H1 (cell line): ENCODE measurements at regions not wholly inside any gene's neighbourhood (a gene's known extent, or its start where the extent isn't known, plus 50 kb on each side); places are given as distances from the start of the nearest gene placed in this dataset.

Source experiments
- CTCF ChIA-PET: fragments of 300-600 bp; sonication (Branson Sonifier 250); formaldehyde crosslinking; loops from one replicate; lab custom pipeline; 2021; ENCODE audit not compliant: partially characterized antibody; lab: Charles Lee
- POLR2A ChIA-PET: fragments of 300-600 bp; sonication (Branson Sonifier 250); formaldehyde crosslinking; loops from one replicate; lab custom pipeline; 2021; ENCODE audit warnings: inconsistent platforms; ENCODE audit not compliant: partially characterized antibody; lab: Charles Lee
- DNase-seq, 2 experiments: peaks; one replicate each; pipeline versions ENCODE4 v3.0.0 to v3.0.0-alpha.2; 2010 to 2022; ENCODE audit warnings: low spot score in 2 of 2, low read depth in 1 of 2, mixed read lengths in 1 of 2
- FAIRE-seq: peaks from 2 replicates; lab custom pipeline; 2011; peaks lifted over from hg19 to GRCh38; lab: Jason Lieb, UNC
- H2AFZ ChIP-seq: 2 replicates; pipeline ENCODE4 v1.8.1; 2012; ENCODE audit warnings: low read length, inconsistent platforms
- H2AK5ac ChIP-seq: 2 replicates; pipeline ENCODE4 v1.6.1; 2013; ENCODE audit warnings: low read depth, low read length
- H2BK120ac ChIP-seq: replicated peaks from 2 replicates; pipeline ENCODE3; 2013; ENCODE audit warnings: low read depth, low read length, inconsistent platforms
- H2BK12ac ChIP-seq: 2 replicates; pipeline ENCODE4 v1.6.1; 2013; ENCODE audit warnings: low read depth, low read length
- H2BK15ac ChIP-seq: 2 replicates; pipeline ENCODE4 v1.6.1; 2013; ENCODE audit warnings: low read length
- H2BK20ac ChIP-seq: 2 replicates; pipeline ENCODE4 v1.6.1; 2013; ENCODE audit warnings: low read length
- H2BK5ac ChIP-seq: 2 replicates; pipeline ENCODE4 v1.6.1; 2013; ENCODE audit warnings: low read depth, low read length
- H3K14ac ChIP-seq: 2 replicates; pipeline ENCODE4 v1.6.1; 2013; ENCODE audit warnings: inconsistent platforms; ENCODE audit not compliant: insufficient read length
- H3K18ac ChIP-seq: 2 replicates; pipeline ENCODE4 v1.6.1; 2013; ENCODE audit warnings: low read length; ENCODE audit errors: extremely low read depth
- H3K23ac ChIP-seq: 2 replicates; pipeline ENCODE4 v1.6.1; 2013; ENCODE audit warnings: inconsistent platforms; ENCODE audit not compliant: insufficient read length
- H3K23me2 ChIP-seq: 2 replicates; pipeline ENCODE4 v1.6.1; 2013; ENCODE audit warnings: low read depth, low read length
- H3K27ac ChIP-seq: 2 replicates; pipeline ENCODE4 v1.6.1; 2011; ENCODE audit warnings: low read depth, low read length, inconsistent platforms
- H3K27me3 ChIP-seq, 4 experiments: replicated peaks in 1 of 4; 1 replicate in 1 of 4; 2 replicates in 3 of 4; pipeline versions ENCODE4 v1.6.1 to v1.8.1; 2011 to 2013; ENCODE audit warnings: low read length in 3 of 4, mild to moderate bottlenecking in 3 of 4, inconsistent platforms in 2 of 4, mixed read lengths in 2 of 4, moderate library complexity in 1 of 4; ENCODE audit not compliant: control insufficient read depth in 3 of 4, insufficient read depth in 3 of 4; ENCODE audit errors: extremely low read depth in 1 of 4
- H3K36me3 ChIP-seq, 4 experiments: 2 replicates each; pipeline versions ENCODE4 v1.6.1 to v1.8.1; 2011 to 2013; ENCODE audit warnings: mild to moderate bottlenecking in 4 of 4, low read length in 3 of 4, moderate library complexity in 2 of 4, control low read depth in 1 of 4, inconsistent platforms in 1 of 4; ENCODE audit not compliant: insufficient read depth in 4 of 4, control insufficient read depth in 2 of 4
- H3K4ac ChIP-seq: replicated peaks from 2 replicates; pipeline ENCODE3; 2013; ENCODE audit warnings: low read length, low read depth, mixed read lengths, inconsistent platforms; ENCODE audit not compliant: insufficient read length
- H3K4me1 ChIP-seq, 4 experiments: replicated peaks in 1 of 4; 1 replicate in 1 of 4; 2 replicates in 3 of 4; pipeline versions ENCODE4 v1.6.1 to v1.8.1; 2011 to 2013; ENCODE audit warnings: low read length in 3 of 4, inconsistent platforms in 2 of 4, mixed read lengths in 1 of 4; ENCODE audit not compliant: insufficient read depth in 4 of 4, control insufficient read depth in 3 of 4
- H3K4me2 ChIP-seq, 2 experiments: 2 replicates each; pipeline versions ENCODE4 v1.6.1 to v1.8.1; 2011 to 2013; ENCODE audit warnings: low read depth in 2 of 2, low read length in 2 of 2, control low read depth in 1 of 2, inconsistent platforms in 1 of 2, mild to moderate bottlenecking in 1 of 2; ENCODE audit not compliant: insufficient read depth in 1 of 2
- H3K4me3 ChIP-seq, 4 experiments: fragments of 200-600, 300-600 bp in 1 of 4; sonication (generic), shearing (Covaris generic), sonication (Bioruptor Twin) in 1 of 4; 2 replicates each; pipeline versions ENCODE4 v1.5.1 to v1.8.1; 2011 to 2016; ENCODE audit warnings: low read length in 4 of 4, low read depth in 3 of 4, control low read depth in 2 of 4, inconsistent platforms in 2 of 4, mild to moderate bottlenecking in 2 of 4, mixed read lengths in 1 of 4, moderate library complexity in 1 of 4; ENCODE audit not compliant: insufficient read depth in 2 of 4; ENCODE audit errors: extremely low read depth in 1 of 4
- H3K56ac ChIP-seq: replicated peaks from 2 replicates; pipeline ENCODE3; 2013; ENCODE audit warnings: low read depth, mild to moderate bottlenecking, mixed read lengths, low read length, inconsistent platforms; ENCODE audit not compliant: insufficient read length
- H3K79me1 ChIP-seq: 2 replicates; pipeline ENCODE4 v1.6.1; 2013; ENCODE audit warnings: low read depth, low read length, control low read depth
- H3K79me2 ChIP-seq, 2 experiments: 2 replicates each; pipeline versions ENCODE4 v1.6.1 to v1.8.1; 2012 to 2013; ENCODE audit warnings: low read length in 2 of 2, mild to moderate bottlenecking in 2 of 2, inconsistent platforms in 1 of 2; ENCODE audit not compliant: insufficient read depth in 2 of 2, control insufficient read depth in 1 of 2
- H3K9ac ChIP-seq, 4 experiments: replicated peaks in 1 of 4; 1 replicate in 1 of 4; 2 replicates in 3 of 4; pipeline versions ENCODE4 v1.6.1 to v1.8.1; 2011 to 2013; ENCODE audit warnings: low read depth in 3 of 4, low read length in 3 of 4, control low read depth in 2 of 4, mild to moderate bottlenecking in 2 of 4, moderate library complexity in 2 of 4, inconsistent platforms in 1 of 4; ENCODE audit errors: extremely low read depth in 1 of 4
- H3K9me3 ChIP-seq, 2 experiments: 2 replicates each; pipeline versions ENCODE4 v1.6.1 to v1.8.1; 2012 to 2013; ENCODE audit warnings: mild to moderate bottlenecking in 2 of 2, moderate library complexity in 2 of 2, control low read depth in 1 of 2, inconsistent platforms in 1 of 2, low read depth in 1 of 2, low read length in 1 of 2, mixed read lengths in 1 of 2; ENCODE audit not compliant: insufficient read depth in 2 of 2
- H4K20me1 ChIP-seq, 2 experiments: replicated peaks in 1 of 2; 2 replicates each; pipeline versions ENCODE3 to v1.8.1; 2011 to 2013; ENCODE audit warnings: inconsistent platforms in 2 of 2, low read length in 2 of 2, mild to moderate bottlenecking in 1 of 2; ENCODE audit not compliant: insufficient read depth in 2 of 2, control insufficient read depth in 1 of 2
- H4K5ac ChIP-seq: 2 replicates; pipeline ENCODE4 v1.6.1; 2013; ENCODE audit warnings: low read length, low read depth, mixed read lengths, inconsistent platforms; ENCODE audit not compliant: insufficient read length
- H4K8ac ChIP-seq: 2 replicates; pipeline ENCODE4 v1.8.0; 2013; ENCODE audit warnings: mild to moderate bottlenecking, moderate library complexity, low read length, inconsistent platforms; ENCODE audit not compliant: insufficient read depth; ENCODE audit errors: extremely low read depth
- H4K91ac ChIP-seq: replicated peaks from 2 replicates; pipeline ENCODE3; 2013; ENCODE audit warnings: low read length, mixed read lengths, inconsistent platforms; ENCODE audit not compliant: insufficient read length
- ATF2 ChIP-seq: IDR thresholded peaks from 2 replicates; pipeline ENCODE4 v1.6.1; 2012; ENCODE audit warnings: low read length, inconsistent platforms
- ATF3 ChIP-seq: IDR thresholded peaks from 2 replicates; pipeline ENCODE4 v1.6.1; 2011; ENCODE audit warnings: low read depth, mild to moderate bottlenecking, low read length; ENCODE audit not compliant: insufficient read depth
- BACH1 ChIP-seq: IDR thresholded peaks from 2 replicates; pipeline ENCODE4 v1.6.1; 2012; ENCODE audit warnings: low read length, improper control_type of control experiment
- FOSL1 ChIP-seq: IDR thresholded peaks from 2 replicates; pipeline ENCODE4 v1.6.1; 2011; ENCODE audit warnings: mild to moderate bottlenecking, low read depth, low read length, moderate library complexity; ENCODE audit not compliant: insufficient read depth
- GABPA ChIP-seq: IDR thresholded peaks from 2 replicates; pipeline ENCODE4 v1.6.1; 2011; ENCODE audit warnings: mild to moderate bottlenecking, low read length, moderate library complexity, borderline replicate concordance; ENCODE audit not compliant: insufficient read depth
- HDAC2 ChIP-seq, 2 experiments: fragments of 300-600 bp in 1 of 2; sonication (generic) in 1 of 2; IDR thresholded peaks; 2 replicates each; pipeline ENCODE4 v1.6.1; 2011 to 2012; ENCODE audit warnings: low read depth in 2 of 2, low read length in 2 of 2, mild to moderate bottlenecking in 2 of 2, moderate library complexity in 2 of 2, borderline replicate concordance in 1 of 2, inconsistent platforms in 1 of 2
- JUN ChIP-seq: IDR thresholded peaks from 2 replicates; pipeline ENCODE4 v1.6.1; 2011; ENCODE audit warnings: low read depth, mild to moderate bottlenecking, improper control_type of control experiment, low read length
- NANOG ChIP-seq: IDR thresholded peaks from 2 replicates; pipeline ENCODE4 v1.6.1; 2011; ENCODE audit warnings: low read length, low read depth, mild to moderate bottlenecking, inconsistent platforms; ENCODE audit not compliant: insufficient read depth, poor library complexity, severe bottlenecking
- RNF2 ChIP-seq: fragments of 200-900, 300-1000 bp; sonication (generic); IDR thresholded peaks from 2 replicates; pipeline ENCODE4 v1.7.1; 2016; ENCODE audit warnings: borderline replicate concordance, low read depth, mild to moderate bottlenecking, antibody characterized with exemption, low read length; ENCODE audit not compliant: poor library complexity, severe bottlenecking; ENCODE audit errors: missing control alignments
- SIRT6 ChIP-seq: IDR thresholded peaks from one replicate; pipeline ENCODE4 v1.7.1; 2012; ENCODE audit warnings: low read length, inconsistent platforms
- SIX5 ChIP-seq: IDR thresholded peaks from 2 replicates; pipeline ENCODE4 v1.6.1; 2011; ENCODE audit warnings: mild to moderate bottlenecking, low read depth, low read length
- SP1 ChIP-seq: IDR thresholded peaks from 2 replicates; pipeline ENCODE4 v1.6.1; 2011; ENCODE audit warnings: low read depth, low read length
- WGBS, 2 experiments: shearing (Covaris generic) in 1 of 2; methylation state at CpG; one replicate each; pipeline versions ENCODE4 v1.1.6 to v1.1.7; 2013 to 2015; ENCODE audit warnings: low lambda C conversion rate in 2 of 2, mixed read lengths in 2 of 2, inconsistent platforms in 1 of 2, low coverage in 1 of 2, missing lambda C conversion rate in 1 of 2; ENCODE audit not compliant: insufficient replicate concordance in 2 of 2, insufficient coverage in 1 of 2, insufficient read length in 1 of 2; ENCODE audit errors: extremely low coverage in 1 of 2, missing lambda C conversion rate in 1 of 2; 5-methylcytosine and 5-hydroxymethylcytosine counted together

GRCh38 chr12:114293073-114293472, 112.9 kb downstream of the TBX5 start:
- no peak overlapping the region for H3K27ac ChIP-seq
- H3K56ac ChIP-seq: no peak overlapping the region
- no peak overlapping the region for H3K4ac ChIP-seq
- no peak overlapping the region for H4K5ac ChIP-seq
- H3K9me3 ChIP-seq: peaks cover 3 to 4% of the 10 kb centered on the region in 2 experiments; a peak in 3 of 4 replicates
- ChIA-PET CTCF (interaction anchor here (0.6 to 1.1 kb wide), 6 partner anchors 9 to 868 kb away, joined by 3 to 4 read pairs (median 3); no protein-coding TSS in a partner anchor), POLR2A (no interaction called here)
- H3K14ac ChIP-seq: no peak overlapping the region
- H3K36me3 ChIP-seq: no peaks in the 10 kb centered on the region
- no peak overlapping the region for H2BK120ac ChIP-seq
- no peak overlapping the region for H3K9ac ChIP-seq
- DNase-seq (no peak), FAIRE-seq (no peak)
- H3K18ac ChIP-seq: no peak overlapping the region
- H4K8ac ChIP-seq: no peak overlapping the region
- peaks cover 0 to 5% (median 3%) of the 10 kb centered on the region in 4 experiments; a peak in 3 of 7 replicates for H3K4me1 ChIP-seq
- 88% methylated on average over 3 of the region's 3 CpGs; no CpG with 5 or more reads in 1 of the 2 experiments for WGBS, 2 experiments
- no peak overlapping the region for H2BK15ac ChIP-seq
- no peaks in the 10 kb centered on the region; a peak in 1 of 7 replicates for H3K27me3 ChIP-seq
- no peak overlapping the region for H2BK5ac ChIP-seq
- no peak overlapping the region for H2AK5ac ChIP-seq
- no peak overlapping the region for H2BK20ac ChIP-seq
- H3K79me1 ChIP-seq: no peaks in the 10 kb centered on the region
- no peaks in the 10 kb centered on the region for H4K20me1 ChIP-seq
- H4K91ac ChIP-seq: no peak overlapping the region
- H2BK12ac ChIP-seq: no peak overlapping the region
- no peaks in the 10 kb centered on the region for H3K79me2 ChIP-seq
- no peak overlapping the region for H3K23ac ChIP-seq
- H3K23me2 ChIP-seq: no peaks in the 10 kb centered on the region
- no peak overlapping the region for H2AFZ ChIP-seq
- H3K4me2 ChIP-seq: no peak overlapping the region
- no peak overlapping the region for H3K4me3 ChIP-seq
- TF ChIP-seq BACH1 (no peak), ATF3 (no peak), HDAC2 (IDR thresholded peaks at IDR 0.05; ENCODE audit: borderline replicate concordance in 1 of 2, low read depth in 2 of 2, low read length in 2 of 2) (no peak), JUN (no peak), ATF2 (no peak), SIX5 (no peak), SIRT6 (no peak), NANOG (no peak), RNF2 (no peak), SP1 (no peak), GABPA (no peak), FOSL1 (no peak)
